IMR-90 (cell line): ENCODE measurements at regions not wholly inside any gene's neighbourhood (a gene's known extent, or its start where the extent isn't known, plus 50 kb on each side); places are given as distances from the start of the nearest gene placed in this dataset.

Experiments
- ATAC-seq: fragments of 200-7000 bp; cut with Tn5 transposase; 2 replicates; pipeline ENCODE4 v1.9.1; 2020; ENCODE audit warnings: low read depth, mild to moderate bottlenecking, moderate library complexity
- BruUV-seq: library from RNA; stranded (reverse); fragments of 400-500 nt; replicated peaks from 2 replicates; lab custom pipeline; 2021; lab: Mats Ljungman, UMichigan
- CTCF ChIA-PET: fragments of 300-600 bp; formaldehyde crosslinking; extraction: SDS; loops from one replicate; lab custom pipeline; 2021; ENCODE audit warnings: antibody characterized with exemption; lab: Yijun Ruan, JAX
- POLR2A ChIA-PET: fragments of 300-600 bp; sonication (Branson Sonifier 250); formaldehyde crosslinking; loops from one replicate; lab custom pipeline; 2022; ENCODE audit warnings: antibody characterized with exemption; ENCODE audit not compliant: unreplicated experiment; lab: Charles Lee
- DNase-seq: peaks from one replicate; pipeline ENCODE4 v3.0.0; 2013
- H2AFZ ChIP-seq: replicated peaks from 2 replicates; pipeline ENCODE3; 2013; ENCODE audit warnings: low read length, mild to moderate bottlenecking; ENCODE audit not compliant: poor library complexity
- H2AK5ac ChIP-seq: 2 replicates; pipeline ENCODE4 v1.6.1; 2013; ENCODE audit warnings: low read depth, low read length, inconsistent platforms
- H2AK9ac ChIP-seq: replicated peaks from 2 replicates; pipeline ENCODE3; 2013; ENCODE audit warnings: mild to moderate bottlenecking, low read depth, low read length, moderate library complexity; ENCODE audit not compliant: poor library complexity
- H2BK120ac ChIP-seq: 2 replicates; pipeline ENCODE4 v1.6.1; 2013; ENCODE audit warnings: low read depth, low read length, inconsistent platforms
- H2BK15ac ChIP-seq: 3 replicates; pipeline ENCODE4 v1.6.1; 2013; ENCODE audit warnings: low read depth, low read length, inconsistent platforms
- H2BK20ac ChIP-seq: 2 replicates; pipeline ENCODE4 v1.6.1; 2013; ENCODE audit warnings: low read depth, mild to moderate bottlenecking, inconsistent platforms, low read length, moderate library complexity
- H2BK5ac ChIP-seq: 2 replicates; pipeline ENCODE4 v1.6.1; 2013; ENCODE audit warnings: mild to moderate bottlenecking, low read depth, low read length, inconsistent platforms; ENCODE audit not compliant: poor library complexity, severe bottlenecking
- H3K14ac ChIP-seq: replicated peaks from 2 replicates; pipeline ENCODE4 v1.6.1; 2013; ENCODE audit warnings: low read depth, low read length, inconsistent platforms
- H3K18ac ChIP-seq: 2 replicates; pipeline ENCODE4 v1.6.1; 2013; ENCODE audit warnings: low read depth, low read length, control low read depth
- H3K23ac ChIP-seq: 2 replicates; pipeline ENCODE4 v1.6.1; 2013; ENCODE audit warnings: low read depth, low read length, inconsistent platforms
- H3K27ac ChIP-seq: 2 replicates; pipeline ENCODE4 v1.5.1; 2013; ENCODE audit warnings: mild to moderate bottlenecking, control low read depth, low read length; ENCODE audit not compliant: insufficient read depth
- H3K27me3 ChIP-seq: 2 replicates; pipeline ENCODE4 v1.6.1; 2013; ENCODE audit warnings: low read length; ENCODE audit not compliant: control insufficient read depth, insufficient read depth
- H3K36me3 ChIP-seq: 2 replicates; pipeline ENCODE4 v1.6.1; 2013; ENCODE audit warnings: low read length, mixed read lengths; ENCODE audit not compliant: control insufficient read depth, insufficient read depth
- H3K4ac ChIP-seq: 2 replicates; pipeline ENCODE4 v1.6.1; 2013; ENCODE audit warnings: low read depth, low read length, inconsistent platforms
- H3K4me1 ChIP-seq: 2 replicates; pipeline ENCODE4 v1.6.1; 2013; ENCODE audit warnings: low read length, mixed read lengths; ENCODE audit not compliant: control insufficient read depth, insufficient read depth
- H3K4me2 ChIP-seq: 2 replicates; pipeline ENCODE4 v1.6.1; 2013; ENCODE audit warnings: low read depth, mild to moderate bottlenecking, control low read depth, low read length, moderate library complexity
- H3K4me3 ChIP-seq: 2 replicates; pipeline ENCODE4 v1.5.1; 2013; ENCODE audit warnings: low read depth, mild to moderate bottlenecking, control low read depth, low read length, moderate library complexity; ENCODE audit not compliant: insufficient read depth
- H3K56ac ChIP-seq: 2 replicates; pipeline ENCODE4 v1.6.1; 2013; ENCODE audit warnings: low read length, inconsistent platforms; ENCODE audit not compliant: insufficient read depth; ENCODE audit errors: extremely low read depth
- H3K79me1 ChIP-seq, 2 experiments: 2 replicates each; pipeline ENCODE4 v1.6.1; 2013; ENCODE audit warnings: low read length in 2 of 2, inconsistent platforms in 1 of 2, low read depth in 1 of 2
- H3K9ac ChIP-seq: 2 replicates; pipeline ENCODE4 v1.6.1; 2013; ENCODE audit warnings: low read depth, low read length, control low read depth
- H3K9me1 ChIP-seq: 2 replicates; pipeline ENCODE4 v1.6.1; 2013; ENCODE audit warnings: low read length, inconsistent platforms; ENCODE audit not compliant: insufficient read depth
- H3K9me3 ChIP-seq: 2 replicates; pipeline ENCODE4 v1.6.1; 2013; ENCODE audit warnings: low read length; ENCODE audit not compliant: control insufficient read depth, insufficient read depth
- H4K20me1 ChIP-seq: 2 replicates; pipeline ENCODE4 v1.6.1; 2013; ENCODE audit warnings: low read length, inconsistent platforms; ENCODE audit not compliant: insufficient read depth
- H4K5ac ChIP-seq: 2 replicates; pipeline ENCODE4 v1.6.1; 2013; ENCODE audit warnings: mild to moderate bottlenecking, low read depth, low read length, control low read depth
- H4K8ac ChIP-seq, 2 experiments: 2 replicates each; pipeline ENCODE4 v1.6.1; 2013; ENCODE audit warnings: low read depth in 2 of 2, low read length in 2 of 2, control low read depth in 1 of 2, inconsistent platforms in 1 of 2
- H4K91ac ChIP-seq: 2 replicates; pipeline ENCODE4 v1.6.1; 2013; ENCODE audit warnings: low read depth, low read length, inconsistent platforms; ENCODE audit not compliant: insufficient read depth
- BHLHE40 ChIP-seq: fragments of 150-350 bp; IDR thresholded peaks from 2 replicates; pipeline ENCODE4 v1.6.1; 2016; ENCODE audit warnings: mild to moderate bottlenecking, low read depth, low read length
- CEBPB ChIP-seq: IDR thresholded peaks from 2 replicates; pipeline ENCODE4 v1.6.1; 2012; ENCODE audit warnings: low read depth, low read length, improper control_type of control experiment
- CHD1 ChIP-seq: IDR thresholded peaks from 2 replicates; pipeline ENCODE4 v1.6.1; 2012; ENCODE audit warnings: low read depth, low read length, improper control_type of control experiment
- ELK1 ChIP-seq: fragments of 150-350 bp; IDR thresholded peaks from 2 replicates; pipeline ENCODE4 v1.6.1; 2016; ENCODE audit warnings: low read depth, mild to moderate bottlenecking, low read length, moderate library complexity, borderline replicate concordance
- FOS ChIP-seq: fragments of 150-350 bp; IDR thresholded peaks from 2 replicates; pipeline ENCODE4 v1.6.1; 2016; ENCODE audit warnings: low read depth, low read length
- MAFK ChIP-seq: IDR thresholded peaks from 2 replicates; pipeline ENCODE4 v1.6.1; 2012; ENCODE audit warnings: low read depth, low read length, improper control_type of control experiment
- MAZ ChIP-seq: IDR thresholded peaks from 2 replicates; pipeline ENCODE4 v1.6.1; 2012; ENCODE audit warnings: low read depth, mild to moderate bottlenecking, low read length, improper control_type of control experiment, moderate library complexity, borderline replicate concordance
- MXI1 ChIP-seq: IDR thresholded peaks from 2 replicates; pipeline ENCODE4 v1.6.1; 2012; ENCODE audit warnings: low read depth, mild to moderate bottlenecking, low read length, moderate library complexity, borderline replicate concordance
- NFE2L2 ChIP-seq: fragments of 150-350 bp; IDR thresholded peaks from 2 replicates; pipeline ENCODE4 v1.6.1; 2016; ENCODE audit warnings: low read depth, mild to moderate bottlenecking, low read length
- POLR2A ChIP-seq: IDR thresholded peaks from 2 replicates; pipeline ENCODE4 v1.6.1; 2012; ENCODE audit warnings: mild to moderate bottlenecking, low read depth, low read length
- RAD21 ChIP-seq: IDR thresholded peaks from 2 replicates; pipeline ENCODE4 v1.6.1; 2012; ENCODE audit warnings: low read length, improper control_type of control experiment
- RCOR1 ChIP-seq: IDR thresholded peaks from 2 replicates; pipeline ENCODE4 v1.6.1; 2012; ENCODE audit warnings: mild to moderate bottlenecking, low read length, improper control_type of control experiment; ENCODE audit not compliant: insufficient replicate concordance
- RFX5 ChIP-seq: IDR thresholded peaks from 2 replicates; pipeline ENCODE4 v1.8.0; 2012; ENCODE audit warnings: low read depth, mild to moderate bottlenecking, low read length, moderate library complexity
- SMC3 ChIP-seq: fragments of 150-350 bp; IDR thresholded peaks from 2 replicates; pipeline ENCODE4 v1.6.1; 2016; ENCODE audit warnings: low read depth, mild to moderate bottlenecking, antibody characterized with exemption, low read length, moderate library complexity
- USF2 ChIP-seq: fragments of 150-350 bp; IDR thresholded peaks from 2 replicates; pipeline ENCODE4 v1.6.1; 2017; ENCODE audit warnings: mild to moderate bottlenecking, antibody characterized with exemption, low read length, low read depth
- WGBS, 2 experiments: methylation state at CpG; one replicate each; pipeline versions ENCODE4 v1.1.5 to v1.1.7; 2013; ENCODE audit warnings: missing lambda C conversion rate in 2 of 2; ENCODE audit not compliant: insufficient read length in 1 of 2; ENCODE audit errors: extremely low coverage in 2 of 2; 5-methylcytosine and 5-hydroxymethylcytosine counted together
- dilution Hi-C: fragments of 300-500 bp; cut with HindIII; formaldehyde crosslinking; loops from one replicate; pipeline ENCODE4 v1.14.3; 2018; ENCODE audit warnings: low sequenced_read_pairs; ENCODE audit not compliant: unreplicated experiment
- in situ Hi-C: fragments of 300-500 bp; cut with MboI; formaldehyde crosslinking; loops from 3 replicates; pipeline ENCODE4 v1.14.3; 2019; ENCODE audit warnings: low sequenced_read_pairs, inconsistent platforms, mixed read lengths
- intact Hi-C: fragments of 100-400 bp; cut with micrococcal nuclease; formaldehyde crosslinking; loops from 2 replicates; pipeline ENCODE4 v1.10.0; 2022

DNA sequence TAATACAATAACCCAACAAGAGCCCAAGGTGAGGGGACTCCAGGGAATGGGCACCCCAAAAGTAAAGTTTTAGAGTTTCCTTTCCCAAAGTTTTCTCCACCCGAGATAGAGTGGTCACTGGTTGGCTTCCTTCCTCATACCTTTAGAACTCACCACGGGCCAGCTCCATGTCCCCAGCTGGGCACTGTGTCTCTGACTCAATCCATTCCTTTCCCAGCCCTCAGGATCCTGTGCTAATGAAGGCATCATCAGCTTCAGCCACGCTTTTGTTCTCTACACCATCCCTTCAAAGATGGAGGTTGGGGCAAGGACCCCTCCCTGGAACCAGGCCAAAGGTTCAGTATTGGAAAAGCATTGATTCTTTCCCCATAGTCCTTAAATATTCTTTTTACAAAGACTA is 59.8 kb upstream of the VASH1 start:
- no peaks in the 10 kb centered on the region for H4K20me1 ChIP-seq
- no peak overlapping the region for H2AK9ac ChIP-seq
- CTCF ChIA-PET: no interaction called here
- H4K91ac ChIP-seq: no peak overlapping the region
- in situ Hi-C loops: no loop called here
- no peak overlapping the region for H4K8ac ChIP-seq
- no peak overlapping the region for H3K9ac ChIP-seq
- H3K4me2 ChIP-seq: no peak overlapping the region
- H4K5ac ChIP-seq: no peak overlapping the region
- no peak for ATAC-seq
- TF ChIP-seq RAD21: no peak
- TF ChIP-seq MAZ: no peak
- no peak for TF ChIP-seq NFE2L2
- no peak for TF ChIP-seq CHD1
- no peak for TF ChIP-seq BHLHE40
- TF ChIP-seq FOS: no peak
- TF ChIP-seq USF2: no peak
- no peak for TF ChIP-seq MAFK
- TF ChIP-seq SMC3: no peak
- TF ChIP-seq RFX5: no peak
- TF ChIP-seq POLR2A: no peak
- TF ChIP-seq CEBPB: no peak
- TF ChIP-seq ELK1: no peak
- no peak for TF ChIP-seq RCOR1
- TF ChIP-seq MXI1: no peak
- H2AFZ ChIP-seq: no peak overlapping the region
- dilution Hi-C loops: no loop called here
- H3K23ac ChIP-seq: no peak overlapping the region
- no peaks in the 10 kb centered on the region for H3K9me1 ChIP-seq
- 80% methylated on average over 1 of the region's 3 CpGs; no CpG with 5 or more reads in 1 of the 2 experiments for WGBS, 2 experiments
- no peak overlapping the region for H3K18ac ChIP-seq
- no peaks in the 10 kb centered on the region for H3K4me1 ChIP-seq
- peaks cover 2% of the 10 kb centered on the region; the same call in 1 of the 2 replicates for H3K9me3 ChIP-seq
- no TSS peak for BruUV-seq
- H2BK15ac ChIP-seq: no peak overlapping the region
- H3K36me3 ChIP-seq: no peaks in the 10 kb centered on the region
- no peak overlapping the region for H2AK5ac ChIP-seq
- H2BK120ac ChIP-seq: no peak overlapping the region
- H3K79me1 ChIP-seq: no peaks in the 10 kb centered on the region
- no peak for DNase-seq
- no peak overlapping the region for H3K4ac ChIP-seq
- H2BK5ac ChIP-seq: no peak overlapping the region
- H2BK20ac ChIP-seq: no peak overlapping the region
- POLR2A ChIA-PET: no interaction called here
- no peak overlapping the region for H3K14ac ChIP-seq
- no peak overlapping the region for H3K56ac ChIP-seq
- intact Hi-C loops: no loop called here
- no peak overlapping the region for H3K4me3 ChIP-seq
- H3K27me3 ChIP-seq: peaks cover under 1% of the 10 kb centered on the region; the same call in 1 of the 2 replicates
- H3K27ac ChIP-seq: no peak overlapping the region
